ENCODE measurements at regions not wholly inside any gene's neighbourhood (a gene's known extent, or its start where the extent isn't known, plus 50 kb on each side); places are given as distances from the start of the nearest gene placed in this dataset.

DNA sequence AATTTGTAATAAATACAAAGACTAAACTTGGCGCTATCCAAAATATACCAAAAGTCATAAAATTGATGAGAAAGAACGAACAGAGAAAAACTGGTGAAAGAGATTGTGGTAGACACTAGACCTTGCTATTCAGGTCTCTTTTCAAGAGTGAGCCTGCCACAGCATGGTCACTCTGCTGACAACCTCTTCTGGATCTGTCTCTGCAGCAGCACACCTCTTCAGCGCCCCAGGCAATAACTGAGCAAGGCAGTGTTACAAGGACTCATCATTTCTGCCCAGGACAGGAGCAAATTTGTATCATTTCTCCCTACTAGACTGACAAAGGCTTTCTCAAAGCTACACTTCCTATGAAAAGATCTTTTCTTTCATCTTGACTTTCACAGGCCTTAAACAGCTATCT lies 976.0 kb downstream of the DNAJB9 start:
- H3K27ac ChIP-seq (ENCODE audit: low read length), result no peak overlapping the region
- H3K9ac ChIP-seq (ENCODE audit: low read length), result no peak overlapping the region
- no peak overlapping the region for H2AFZ ChIP-seq (ENCODE audit: low read length)
- H3K9me3 ChIP-seq (replicated peaks; ENCODE audit: insufficient read depth, low read length), result no peaks in the 10 kb centered on the region
- H3K4me2 ChIP-seq (ENCODE audit: low read depth, low read length), result no peak overlapping the region
- no peaks in the 10 kb centered on the region for H3K79me2 ChIP-seq (ENCODE audit: low read length)
- H3K4me1 ChIP-seq (ENCODE audit: low read length), result no peaks in the 10 kb centered on the region
- no peaks in the 10 kb centered on the region for H3K27me3 ChIP-seq (replicated peaks; ENCODE audit: insufficient read depth, low read length)
- no peaks in the 10 kb centered on the region for H4K20me1 ChIP-seq (ENCODE audit: insufficient read depth, low read length)
- H3K4me3 ChIP-seq (ENCODE audit: low read length), result no peak overlapping the region
- H3K36me3 ChIP-seq (replicated peaks; ENCODE audit: insufficient read depth, low read length), result no peaks in the 10 kb centered on the region
- no peak for DNase-seq
- TF ChIP-seq, protein P1, sequence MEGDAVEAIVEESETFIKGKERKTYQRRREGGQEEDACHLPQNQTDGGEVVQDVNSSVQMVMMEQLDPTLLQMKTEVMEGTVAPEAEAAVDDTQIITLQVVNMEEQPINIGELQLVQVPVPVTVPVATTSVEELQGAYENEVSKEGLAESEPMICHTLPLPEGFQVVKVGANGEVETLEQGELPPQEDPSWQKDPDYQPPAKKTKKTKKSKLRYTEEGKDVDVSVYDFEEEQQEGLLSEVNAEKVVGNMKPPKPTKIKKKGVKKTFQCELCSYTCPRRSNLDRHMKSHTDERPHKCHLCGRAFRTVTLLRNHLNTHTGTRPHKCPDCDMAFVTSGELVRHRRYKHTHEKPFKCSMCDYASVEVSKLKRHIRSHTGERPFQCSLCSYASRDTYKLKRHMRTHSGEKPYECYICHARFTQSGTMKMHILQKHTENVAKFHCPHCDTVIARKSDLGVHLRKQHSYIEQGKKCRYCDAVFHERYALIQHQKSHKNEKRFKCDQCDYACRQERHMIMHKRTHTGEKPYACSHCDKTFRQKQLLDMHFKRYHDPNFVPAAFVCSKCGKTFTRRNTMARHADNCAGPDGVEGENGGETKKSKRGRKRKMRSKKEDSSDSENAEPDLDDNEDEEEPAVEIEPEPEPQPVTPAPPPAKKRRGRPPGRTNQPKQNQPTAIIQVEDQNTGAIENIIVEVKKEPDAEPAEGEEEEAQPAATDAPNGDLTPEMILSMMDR (IDR thresholded peaks at IDR 0.05; ENCODE audit: low read length), result no peak
- no peak for TF ChIP-seq EZH2phosphoT487 (IDR thresholded peaks at IDR 0.05; ENCODE audit: low read length)
- no peak for TF ChIP-seq EZH2 (optimal IDR thresholded peaks at IDR 0.05; ENCODE audit: low read depth, low read length)
- H3F3A ChIP-seq (ENCODE audit: insufficient read depth, low read length), result no peaks in the 10 kb centered on the region
- H3K9me2 ChIP-seq (replicated peaks; ENCODE audit: insufficient read depth, low read length), result no peaks in the 10 kb centered on the region

- no peaks in the 10 kb centered on the region for H3K4me1 ChIP-seq (ENCODE audit: low read length)
- H3K9me2 ChIP-seq (replicated peaks; ENCODE audit: insufficient read depth, low read length), result no peaks in the 10 kb centered on the region
- no peak overlapping the region for H3K4me2 ChIP-seq (ENCODE audit: low read depth, low read length)
- no peak overlapping the region for H3K27ac ChIP-seq (ENCODE audit: low read length)
- no peaks in the 10 kb centered on the region for H3K36me3 ChIP-seq (replicated peaks; ENCODE audit: insufficient read depth, low read length)
- DNase-seq, result no peak
- TF ChIP-seq EZH2 (optimal IDR thresholded peaks at IDR 0.05; ENCODE audit: low read depth, low read length) (no peak), EZH2phosphoT487 (IDR thresholded peaks at IDR 0.05; ENCODE audit: low read length) (no peak)
- TF ChIP-seq, protein P1 (IDR thresholded peaks at IDR 0.05; ENCODE audit: low read length), result no peak
- H3F3A ChIP-seq (ENCODE audit: insufficient read depth, low read length), result no peaks in the 10 kb centered on the region
- H3K79me2 ChIP-seq (ENCODE audit: low read length), result no peaks in the 10 kb centered on the region
- no peak overlapping the region for H3K9ac ChIP-seq (ENCODE audit: low read length)
- H3K4me3 ChIP-seq (ENCODE audit: low read length), result no peak overlapping the region
- no peaks in the 10 kb centered on the region for H4K20me1 ChIP-seq (ENCODE audit: insufficient read depth, low read length)
- H3K27me3 ChIP-seq (replicated peaks; ENCODE audit: insufficient read depth, low read length), result no peaks in the 10 kb centered on the region
- no peak overlapping the region for H2AFZ ChIP-seq (ENCODE audit: low read length)
- H3K9me3 ChIP-seq (replicated peaks; ENCODE audit: insufficient read depth, low read length), result no peaks in the 10 kb centered on the region
These were observed 980.0 kb downstream of the DNAJB9 start for GRCh38 chr7:109549471-109550193.

- Histone ChIP-seq H3K4me1 (ENCODE audit: low read length) (no peaks in the 10 kb centered on the region), H3K9ac (ENCODE audit: low read length) (no peak overlapping the region), H2AFZ (ENCODE audit: low read length) (no peak overlapping the region), H3F3A (ENCODE audit: insufficient read depth, low read length) (no peaks in the 10 kb centered on the region), H3K4me3 (ENCODE audit: low read length) (no peak overlapping the region), H3K79me2 (ENCODE audit: low read length) (no peaks in the 10 kb centered on the region), H3K27ac (ENCODE audit: low read length) (no peak overlapping the region), H3K27me3 (replicated peaks; ENCODE audit: insufficient read depth, low read length) (no peaks in the 10 kb centered on the region), H4K20me1 (ENCODE audit: insufficient read depth, low read length) (no peaks in the 10 kb centered on the region), H3K9me2 (replicated peaks; ENCODE audit: insufficient read depth, low read length) (no peaks in the 10 kb centered on the region), H3K36me3 (replicated peaks; ENCODE audit: insufficient read depth, low read length) (no peaks in the 10 kb centered on the region), H3K4me2 (ENCODE audit: low read depth, low read length) (no peak overlapping the region), H3K9me3 (replicated peaks; ENCODE audit: insufficient read depth, low read length) (no peaks in the 10 kb centered on the region)
- DNase-seq, result no peak
- TF ChIP-seq, protein P1 (IDR thresholded peaks at IDR 0.05; ENCODE audit: low read length), result no peak
- TF ChIP-seq EZH2phosphoT487 (IDR thresholded peaks at IDR 0.05; ENCODE audit: low read length), result no peak
- TF ChIP-seq EZH2 (optimal IDR thresholded peaks at IDR 0.05; ENCODE audit: low read depth, low read length), result no peak
These were observed 982.3 kb downstream of the DNAJB9 start for GRCh38 chr7:109552017-109552416.

Measured in MM.1S (cell line).